NAMALWA (cell line): ENCODE measurements at regions not wholly inside any gene's neighbourhood (a gene's known extent, or its start where the extent isn't known, plus 50 kb on each side); places are given as distances from the start of the nearest gene placed in this dataset.
"Not testable (repeated sequence)": the region's sequence is repeated elsewhere in the genome, so short reads cannot be mapped to it uniquely, and the experiment has no call there.

Experiments used
- DNase-seq: peaks from one replicate; pipeline ENCODE4 v3.0.0-alpha.2; 2015; ENCODE audit warnings: low spot score

GRCh38 chr1:80646053-80646452, 1154.7 kb upstream of the ADGRL2 start:
- no peak for DNase-seq

- no peak for DNase-seq
These were observed 1155.1 kb upstream of the ADGRL2 start for GRCh38 chr1:80645621-80646020.

GRCh38 chr1:80640978-80641377, 1159.8 kb upstream of the ADGRL2 start:
- peak; percentile 73 for DNase-seq

GRCh38 chr1:80639777-80640533, 1160.8 kb upstream of the ADGRL2 start:
- peak; percentile 80 for DNase-seq

GRCh38 chr1:80633947-80634706, 1166.6 kb upstream of the ADGRL2 start:
- no peak for DNase-seq

GRCh38 chr1:80632284-80632683, 1168.5 kb upstream of the ADGRL2 start:
- no peak for DNase-seq

- no peak for DNase-seq
These were observed 1171.4 kb upstream of the ADGRL2 start for GRCh38 chr1:80629304-80629837.

GRCh38 chr1:80624682-80625081, 1176.1 kb upstream of the ADGRL2 start:
- no peak for DNase-seq

- no peak for DNase-seq
These were observed 1193.7 kb upstream of the ADGRL2 start for GRCh38 chr1:80607064-80607463.

- DNase-seq = no peak
These were observed 1206.7 kb upstream of the ADGRL2 start for GRCh38 chr1:80594013-80594412.

- DNase-seq = no peak
These were observed 1207.5 kb upstream of the ADGRL2 start for GRCh38 chr1:80593197-80593596.

GRCh38 chr1:80582980-80583379, 1217.8 kb upstream of the ADGRL2 start:
- DNase-seq = no peak

- DNase-seq = no peak
These were observed 1221.7 kb upstream of the ADGRL2 start for GRCh38 chr1:80579055-80579454.

- no peak for DNase-seq
These were observed 1233.9 kb upstream of the ADGRL2 start for GRCh38 chr1:80566867-80567266.

GRCh38 chr1:80566123-80566522, 1234.6 kb upstream of the ADGRL2 start:
- DNase-seq = no peak

- DNase-seq = no peak
These were observed 1235.3 kb upstream of the ADGRL2 start for GRCh38 chr1:80565406-80565805.

GRCh38 chr1:80542231-80542630, 1258.5 kb upstream of the ADGRL2 start:
- DNase-seq = no peak

GRCh38 chr1:80540596-80540995, 1260.1 kb upstream of the ADGRL2 start:
- DNase-seq = no peak

- no peak for DNase-seq
These were observed 1260.6 kb upstream of the ADGRL2 start for GRCh38 chr1:80540149-80540548.

GRCh38 chr1:80539298-80539697, 1261.4 kb upstream of the ADGRL2 start:
- DNase-seq = not testable (repeated sequence)

- no peak for DNase-seq
These were observed 1264.3 kb upstream of the ADGRL2 start for GRCh38 chr1:80536461-80536860.

- no peak for DNase-seq
These were observed 1265.3 kb upstream of the ADGRL2 start for GRCh38 chr1:80535466-80535865.
